Thyroid gland (tissue), 4 donors: ENCODE measurements at regions not wholly inside any gene's neighbourhood (a gene's known extent, or its start where the extent isn't known, plus 50 kb on each side); places are given as distances from the start of the nearest gene placed in this dataset.

Source experiments
- DNase-seq, 2 donors: peaks; one replicate each; pipeline ENCODE4 v3.0.0-alpha.2; 2019
- H3K27ac ChIP-seq, 3 donors: fragments of 200-600 bp; sonication (generic); 1 replicate in 2 of 3; 2 replicates in 1 of 3; pipeline ENCODE4 v1.5.1; 2016 to 2019; ENCODE audit warnings: mild to moderate bottlenecking in 1 of 3, moderate library complexity in 1 of 3
- H3K27me3 ChIP-seq: fragments of 200-600 bp; sonication (generic); one replicate; pipeline ENCODE4 v1.5.1; 2019
- H3K36me3 ChIP-seq, 2 donors: fragments of 200-600 bp; sonication (generic); one replicate each; pipeline ENCODE4 v1.5.1; 2016 to 2019
- H3K4me1 ChIP-seq, 2 donors: fragments of 200-600 bp; sonication (generic); one replicate each; pipeline ENCODE4 v1.5.1; 2017 to 2019
- H3K4me3 ChIP-seq, 3 donors: fragments of 200-600 bp; sonication (generic); replicated peaks in 1 of 3; 1 replicate in 2 of 3; 2 replicates in 1 of 3; pipeline ENCODE4 v1.5.1; 2016; ENCODE audit warnings: mild to moderate bottlenecking in 1 of 3
- H3K9me3 ChIP-seq: fragments of 200-600 bp; sonication (generic); one replicate; pipeline ENCODE4 v1.5.1; 2017
- POLR2A ChIP-seq, 2 donors: fragments of 450-650 bp; IDR thresholded peaks; one replicate each; pipeline ENCODE4 v1.6.1; 2017; ENCODE audit warnings: antibody characterized with exemption in 2 of 2, mild to moderate bottlenecking in 2 of 2, moderate library complexity in 1 of 2
- WGBS, 2 donors: methylation state at CpG; one replicate each; pipeline ENCODE4 v1.1.5; 2017; 5-methylcytosine and 5-hydroxymethylcytosine counted together
- intact Hi-C: fragments of 100-400 bp; cut with DNase I; formaldehyde crosslinking; loops from one replicate; pipeline ENCODE4 v1.15.1; 2023
- TF ChIP-seq, protein P1 (sequence below), 6 experiments: fragments of 200-600 bp in 3 of 6; fragments of 450-650 bp in 3 of 6; sonication (generic) in 3 of 6; IDR thresholded peaks; one replicate each; pipeline ENCODE4 v1.5.1; 2016 to 2019; ENCODE audit warnings: antibody characterized with exemption in 6 of 6, mild to moderate bottlenecking in 2 of 6, inconsistent platforms in 1 of 6, moderate library complexity in 1 of 6

DNA sequence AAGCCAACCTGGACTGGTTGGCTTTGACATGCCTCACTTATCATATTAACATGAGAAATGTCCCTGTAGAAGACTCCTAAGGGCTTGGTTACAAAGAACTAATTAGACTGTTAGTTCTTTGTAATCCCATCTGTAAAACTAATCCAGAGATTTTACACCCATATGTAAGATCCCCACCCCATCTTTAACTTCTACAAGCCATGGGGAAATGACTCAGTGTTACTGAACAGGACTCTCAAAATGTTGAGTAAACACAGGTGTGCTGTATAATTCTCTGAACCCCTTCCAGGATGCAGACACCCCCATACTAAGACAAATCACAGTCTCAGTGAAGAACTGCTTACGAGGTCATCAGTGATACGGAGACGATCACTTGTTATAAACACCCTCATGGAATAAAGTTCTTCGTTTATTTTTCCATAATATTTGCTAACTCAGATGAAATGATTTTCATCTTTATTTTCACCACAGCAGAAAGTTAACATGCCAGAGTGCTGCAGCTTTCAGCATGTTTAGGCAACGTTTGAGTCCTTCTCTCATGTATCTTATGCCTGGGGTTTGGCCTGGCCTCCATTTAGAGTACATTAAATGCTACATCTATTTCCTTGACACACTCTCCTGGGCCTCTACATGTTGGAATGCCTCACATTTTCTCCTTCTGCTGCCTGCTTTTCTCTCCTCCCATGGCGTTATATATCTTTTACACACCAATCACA lies 55.3 kb upstream of the LEKR1 start:
- Histone ChIP-seq H3K27ac (no peak overlapping the region), H3K36me3 (no peaks in the 10 kb centered on the region), H3K27me3 (no peaks in the 10 kb centered on the region), H3K9me3 (no peaks in the 10 kb centered on the region), H3K4me3 (no peak overlapping the region), H3K4me1 (peaks cover 2 to 5% of the 10 kb centered on the region in 2 donors)
- intact Hi-C loops = no loop called here
- WGBS, 2 donors = 87 to 94% methylated on average over 6 of the region's 6 CpGs
- TF ChIP-seq, protein P1, sequence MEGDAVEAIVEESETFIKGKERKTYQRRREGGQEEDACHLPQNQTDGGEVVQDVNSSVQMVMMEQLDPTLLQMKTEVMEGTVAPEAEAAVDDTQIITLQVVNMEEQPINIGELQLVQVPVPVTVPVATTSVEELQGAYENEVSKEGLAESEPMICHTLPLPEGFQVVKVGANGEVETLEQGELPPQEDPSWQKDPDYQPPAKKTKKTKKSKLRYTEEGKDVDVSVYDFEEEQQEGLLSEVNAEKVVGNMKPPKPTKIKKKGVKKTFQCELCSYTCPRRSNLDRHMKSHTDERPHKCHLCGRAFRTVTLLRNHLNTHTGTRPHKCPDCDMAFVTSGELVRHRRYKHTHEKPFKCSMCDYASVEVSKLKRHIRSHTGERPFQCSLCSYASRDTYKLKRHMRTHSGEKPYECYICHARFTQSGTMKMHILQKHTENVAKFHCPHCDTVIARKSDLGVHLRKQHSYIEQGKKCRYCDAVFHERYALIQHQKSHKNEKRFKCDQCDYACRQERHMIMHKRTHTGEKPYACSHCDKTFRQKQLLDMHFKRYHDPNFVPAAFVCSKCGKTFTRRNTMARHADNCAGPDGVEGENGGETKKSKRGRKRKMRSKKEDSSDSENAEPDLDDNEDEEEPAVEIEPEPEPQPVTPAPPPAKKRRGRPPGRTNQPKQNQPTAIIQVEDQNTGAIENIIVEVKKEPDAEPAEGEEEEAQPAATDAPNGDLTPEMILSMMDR (IDR thresholded peaks at IDR 0.05) = no peak
- TF ChIP-seq POLR2A (IDR thresholded peaks at IDR 0.05) = no peak
- DNase-seq = no peak

DNA sequence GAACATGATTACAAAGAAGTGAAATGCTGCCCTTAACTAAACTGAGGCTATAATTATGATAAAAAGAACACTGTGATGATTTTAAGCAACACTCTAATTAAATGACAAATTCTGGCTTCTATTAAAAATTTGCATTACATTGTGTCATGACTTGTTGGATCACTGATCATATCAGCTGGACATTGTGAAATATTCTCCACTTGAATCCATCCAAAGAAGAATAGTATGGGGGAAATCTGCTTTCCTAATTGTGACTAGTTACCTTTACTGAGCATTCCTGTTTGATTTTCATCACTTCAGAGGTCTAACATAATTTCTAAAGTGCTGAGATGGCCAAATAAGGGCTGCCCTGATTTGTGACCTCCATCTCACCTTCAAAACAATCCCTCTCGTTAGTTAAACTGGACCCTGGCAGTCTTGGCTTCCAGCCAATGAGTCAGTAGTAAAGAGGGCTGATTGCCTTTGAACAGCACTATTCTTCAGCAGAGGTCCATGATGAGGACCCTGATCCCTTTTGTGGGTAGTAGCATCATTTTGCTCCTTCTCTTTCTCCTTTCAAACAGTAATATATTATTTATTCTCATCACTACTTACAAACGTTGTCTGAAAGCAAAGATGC lies 53.5 kb upstream of the LEKR1 start:
- H3K9me3 ChIP-seq = no peaks in the 10 kb centered on the region
- no peak overlapping the region for H3K27ac ChIP-seq
- H3K4me1 ChIP-seq = peaks cover 0 to 5% of the 10 kb centered on the region in 2 donors
- TF ChIP-seq, protein P1 (IDR thresholded peaks at IDR 0.05) = no peak
- no peak for TF ChIP-seq POLR2A (IDR thresholded peaks at IDR 0.05)
- no peaks in the 10 kb centered on the region for H3K36me3 ChIP-seq
- no peak overlapping the region for H3K4me3 ChIP-seq
- WGBS, 2 donors = 7 to 23% methylated on average over 2 of the region's 2 CpGs
- H3K27me3 ChIP-seq = no peaks in the 10 kb centered on the region
- peak; percentile 54 to 55 for DNase-seq
- intact Hi-C loops = no loop called here

DNA sequence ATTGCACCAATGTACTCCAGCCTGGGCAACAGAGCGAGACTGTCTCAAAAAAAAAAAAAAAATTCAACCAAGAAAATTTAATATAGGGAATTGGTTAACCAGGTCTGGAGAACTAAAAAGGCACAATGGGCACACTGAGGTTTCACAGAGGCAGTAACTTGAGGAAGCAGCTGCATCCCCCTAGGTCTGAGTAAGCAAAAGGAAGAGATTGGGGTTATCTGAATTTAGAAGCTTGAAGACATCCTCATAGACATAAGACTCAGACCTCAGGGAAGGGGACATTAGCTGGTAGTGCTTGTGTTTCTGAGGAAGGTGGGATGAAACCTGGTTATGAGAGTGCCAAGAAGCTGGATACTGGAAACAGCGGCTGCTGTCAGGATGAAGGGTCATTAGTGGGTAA lies 50.1 kb upstream of the LEKR1 start:
- no peaks in the 10 kb centered on the region for H3K9me3 ChIP-seq
- no peak for DNase-seq
- H3K27me3 ChIP-seq = no peaks in the 10 kb centered on the region
- H3K4me1 ChIP-seq = peaks cover 0 to 5% of the 10 kb centered on the region in 2 donors
- H3K4me3 ChIP-seq = no peak overlapping the region
- H3K36me3 ChIP-seq = no peaks in the 10 kb centered on the region
- H3K27ac ChIP-seq = no peak overlapping the region
- TF ChIP-seq, protein P1 (IDR thresholded peaks at IDR 0.05) = no peak
- no peak for TF ChIP-seq POLR2A (IDR thresholded peaks at IDR 0.05)
- intact Hi-C loops = no loop called here
- WGBS, 2 donors = 91% methylated on average over 2 of the region's 2 CpGs
